Brain microvascular endothelial cell (primary cell): ENCODE measurements at regions not wholly inside any gene's neighbourhood (a gene's known extent, or its start where the extent isn't known, plus 50 kb on each side); places are given as distances from the start of the nearest gene placed in this dataset.

ENCODE experiments used
- DNase-seq: peaks from one replicate; pipeline ENCODE4 v3.0.0-alpha.2; 2020
- H3K27ac ChIP-seq: fragments of 250-450 bp; sonication (Bioruptor Pico); 2 replicates; pipeline ENCODE4 v1.5.1; 2020; ENCODE audit warnings: mild to moderate bottlenecking, moderate library complexity
- H3K27me3 ChIP-seq: fragments of 250-450 bp; sonication (Bioruptor Pico); replicated peaks from 2 replicates; pipeline ENCODE4 v1.5.1; 2020; ENCODE audit warnings: mild to moderate bottlenecking
- H3K36me3 ChIP-seq: fragments of 250-450 bp; sonication (Bioruptor Pico); replicated peaks from 2 replicates; pipeline ENCODE4 v1.5.1; 2020; ENCODE audit warnings: mild to moderate bottlenecking
- H3K4me3 ChIP-seq: 2 replicates; pipeline ENCODE4 v1.5.1; 2011; ENCODE audit warnings: low read depth, mild to moderate bottlenecking, control low read depth, low read length, moderate library complexity
- CTCF ChIP-seq: IDR thresholded peaks from 2 replicates; pipeline ENCODE4 v1.5.1; 2011; ENCODE audit warnings: low read depth, mild to moderate bottlenecking, moderate library complexity, low read length, control low read depth, inconsistent platforms; ENCODE audit errors: missing control alignments
- in situ Hi-C: cut with HindIII; loops from 2 replicates; pipeline ENCODE4 v1.10.0; 2017; ENCODE audit warnings: low sequenced_read_pairs, low pct_ligation_motif_present

- in situ Hi-C loops, result no loop called here
- no peaks in the 10 kb centered on the region for H3K27me3 ChIP-seq
- no peak for TF ChIP-seq CTCF
- no peaks in the 10 kb centered on the region for H3K36me3 ChIP-seq
- no peak overlapping the region for H3K4me3 ChIP-seq
- peak; percentile 99 for DNase-seq
- H3K27ac ChIP-seq, result peak overlapping the region; percentile 75
Measured at GRCh38 chr2:19611491-19612332, 253.3 kb upstream of the OSR1 start.

GRCh38 chr2:19609266-19609665 is 250.8 kb upstream of the OSR1 start:
- in situ Hi-C loops, result no loop called here
- H3K27ac ChIP-seq, result no peak overlapping the region
- TF ChIP-seq CTCF, result no peak
- no peaks in the 10 kb centered on the region for H3K27me3 ChIP-seq
- no peak for DNase-seq
- no peak overlapping the region for H3K4me3 ChIP-seq
- no peaks in the 10 kb centered on the region for H3K36me3 ChIP-seq

GRCh38 chr2:19607931-19608771 is 249.7 kb upstream of the OSR1 start:
- peak; percentile 71 for DNase-seq
- no peak for TF ChIP-seq CTCF
- in situ Hi-C loops, result no loop called here
- Histone ChIP-seq H3K4me3 (no peak overlapping the region), H3K27ac (peak overlapping the region; percentile 67), H3K27me3 (no peaks in the 10 kb centered on the region), H3K36me3 (no peaks in the 10 kb centered on the region)

GRCh38 chr2:19607400-19607799 is 249.0 kb upstream of the OSR1 start:
- in situ Hi-C loops, result no loop called here
- Histone ChIP-seq H3K27ac (peak overlapping the region; percentile 67), H3K36me3 (no peaks in the 10 kb centered on the region), H3K27me3 (no peaks in the 10 kb centered on the region), H3K4me3 (no peak overlapping the region)
- no peak for TF ChIP-seq CTCF
- peak; percentile 11 for DNase-seq

- in situ Hi-C loops, result no loop called here
- DNase-seq, result no peak
- no peak overlapping the region for H3K27ac ChIP-seq
- no peak overlapping the region for H3K4me3 ChIP-seq
- H3K27me3 ChIP-seq, result no peaks in the 10 kb centered on the region
- H3K36me3 ChIP-seq, result no peaks in the 10 kb centered on the region
- TF ChIP-seq CTCF, result no peak
Measured at GRCh38 chr2:19600982-19601381, 242.6 kb upstream of the OSR1 start.
